ENCODE measurements at regions not wholly inside any gene's neighbourhood (a gene's known extent, or its start where the extent isn't known, plus 50 kb on each side); places are given as distances from the start of the nearest gene placed in this dataset.
"Not testable (repeated sequence)": the region's sequence is repeated elsewhere in the genome, so short reads cannot be mapped to it uniquely, and the experiment has no call there.

DNA sequence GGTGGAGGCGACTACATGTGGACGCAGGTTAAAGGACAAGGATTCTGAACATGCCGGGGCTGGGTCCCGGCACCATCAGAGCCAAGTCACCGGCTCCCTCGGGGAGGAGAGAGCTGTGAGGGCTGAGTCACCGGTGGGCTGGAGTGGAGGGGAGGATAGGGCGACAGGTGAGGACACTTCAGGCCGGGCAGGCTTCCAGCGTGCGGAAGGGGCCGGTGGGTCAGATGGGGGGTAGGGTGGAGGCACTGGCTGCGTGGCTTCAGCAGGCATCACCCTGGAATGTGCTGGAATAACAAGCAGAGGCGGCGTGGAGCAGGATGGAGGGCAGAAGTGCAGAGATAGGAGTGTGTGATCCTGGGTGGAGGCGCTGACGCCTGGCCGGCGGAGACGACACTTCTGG, 4435.3 kb upstream of the TPTE start:
- TF ChIP-seq, protein P1, sequence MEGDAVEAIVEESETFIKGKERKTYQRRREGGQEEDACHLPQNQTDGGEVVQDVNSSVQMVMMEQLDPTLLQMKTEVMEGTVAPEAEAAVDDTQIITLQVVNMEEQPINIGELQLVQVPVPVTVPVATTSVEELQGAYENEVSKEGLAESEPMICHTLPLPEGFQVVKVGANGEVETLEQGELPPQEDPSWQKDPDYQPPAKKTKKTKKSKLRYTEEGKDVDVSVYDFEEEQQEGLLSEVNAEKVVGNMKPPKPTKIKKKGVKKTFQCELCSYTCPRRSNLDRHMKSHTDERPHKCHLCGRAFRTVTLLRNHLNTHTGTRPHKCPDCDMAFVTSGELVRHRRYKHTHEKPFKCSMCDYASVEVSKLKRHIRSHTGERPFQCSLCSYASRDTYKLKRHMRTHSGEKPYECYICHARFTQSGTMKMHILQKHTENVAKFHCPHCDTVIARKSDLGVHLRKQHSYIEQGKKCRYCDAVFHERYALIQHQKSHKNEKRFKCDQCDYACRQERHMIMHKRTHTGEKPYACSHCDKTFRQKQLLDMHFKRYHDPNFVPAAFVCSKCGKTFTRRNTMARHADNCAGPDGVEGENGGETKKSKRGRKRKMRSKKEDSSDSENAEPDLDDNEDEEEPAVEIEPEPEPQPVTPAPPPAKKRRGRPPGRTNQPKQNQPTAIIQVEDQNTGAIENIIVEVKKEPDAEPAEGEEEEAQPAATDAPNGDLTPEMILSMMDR (IDR thresholded peaks at IDR 0.05) = not testable (repeated sequence)
- TF ChIP-seq POLR2A (IDR thresholded peaks at IDR 0.05) = not testable (repeated sequence)

All from thyroid gland (tissue), 4 donors.